ENCODE measurements at regions not wholly inside any gene's neighbourhood (a gene's known extent, or its start where the extent isn't known, plus 50 kb on each side); places are given as distances from the start of the nearest gene placed in this dataset.
"Not testable (repeated sequence)": the region's sequence is repeated elsewhere in the genome, so short reads cannot be mapped to it uniquely, and the experiment has no call there.

GRCh38 chr10:118873091-118873737 lies 118.4 kb upstream of the CACUL1 start:
- no peak overlapping the region for H3K4me3 ChIP-seq (ENCODE audit: low read depth, low read length)
- no peak for DNase-seq (ENCODE audit: low read depth)
- no peak for TF ChIP-seq CTCF (IDR thresholded peaks at IDR 0.05; ENCODE audit: control insufficient read depth, extremely low read depth, insufficient read depth)

GRCh38 chr10:118873738-118874105 lies 119.0 kb upstream of the CACUL1 start:
- H3K4me3 ChIP-seq (ENCODE audit: low read depth, low read length) = no peak overlapping the region
- TF ChIP-seq CTCF (IDR thresholded peaks at IDR 0.05; ENCODE audit: control insufficient read depth, extremely low read depth, insufficient read depth) = no peak
- DNase-seq (ENCODE audit: low read depth) = no peak

DNA sequence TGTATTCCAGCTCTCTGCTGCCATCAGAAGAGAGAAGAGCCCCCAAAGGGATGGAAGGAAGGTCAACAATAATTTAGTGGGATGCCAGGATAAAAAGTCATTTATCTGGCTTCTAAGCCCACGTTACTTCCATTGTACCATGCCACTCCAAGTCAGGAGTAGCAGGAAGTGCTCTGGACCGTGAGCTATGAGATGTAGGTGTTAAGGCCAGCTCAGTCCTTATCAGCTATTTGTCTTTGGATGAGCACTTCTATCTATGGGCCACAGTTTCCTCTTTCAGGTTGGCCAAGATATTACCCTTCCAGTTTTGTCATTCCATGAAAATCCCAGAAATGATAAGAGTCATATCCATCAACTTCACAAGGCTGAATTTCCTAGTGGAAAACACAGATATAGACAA lies 119.4 kb upstream of the CACUL1 start:
- no peak overlapping the region for H3K4me3 ChIP-seq (ENCODE audit: low read depth, low read length)
- TF ChIP-seq CTCF (IDR thresholded peaks at IDR 0.05; ENCODE audit: control insufficient read depth, extremely low read depth, insufficient read depth) = no peak
- DNase-seq (ENCODE audit: low read depth) = no peak

- H3K4me3 ChIP-seq (ENCODE audit: low read depth, low read length) = no peak overlapping the region
- TF ChIP-seq CTCF (IDR thresholded peaks at IDR 0.05; ENCODE audit: control insufficient read depth, extremely low read depth, insufficient read depth) = no peak
- no peak for DNase-seq (ENCODE audit: low read depth)
Measured at GRCh38 chr10:118875087-118875486, 120.3 kb upstream of the CACUL1 start.

DNA sequence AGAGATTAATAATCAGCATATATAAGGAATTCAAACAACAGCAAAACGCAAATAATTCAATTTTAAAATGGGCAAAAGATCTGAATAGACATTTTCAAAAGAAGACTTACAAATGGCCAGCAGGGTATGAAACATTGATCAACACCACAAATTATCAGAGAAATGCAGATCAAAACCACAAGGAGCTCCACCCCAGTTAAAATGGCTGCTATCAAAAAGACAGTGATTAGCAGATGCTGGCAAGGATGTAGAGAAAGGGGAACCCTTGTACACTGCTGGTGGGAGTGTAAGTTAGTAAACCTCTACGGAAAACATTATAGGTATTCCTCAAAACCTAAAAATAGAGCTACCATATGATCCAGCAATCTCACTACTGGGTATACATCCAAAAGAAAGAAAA lies 128.0 kb upstream of the CACUL1 start:
- no peak for DNase-seq (ENCODE audit: low read depth)
- no peak overlapping the region for H3K4me3 ChIP-seq (ENCODE audit: low read depth, low read length)
- TF ChIP-seq CTCF (IDR thresholded peaks at IDR 0.05; ENCODE audit: control insufficient read depth, extremely low read depth, insufficient read depth) = no peak

- TF ChIP-seq CTCF (IDR thresholded peaks at IDR 0.05; ENCODE audit: control insufficient read depth, extremely low read depth, insufficient read depth) = no peak
- H3K4me3 ChIP-seq (ENCODE audit: low read depth, low read length) = no peak overlapping the region
Measured at GRCh38 chr10:118892255-118892654, 137.3 kb upstream of the NANOS1 start.

DNA sequence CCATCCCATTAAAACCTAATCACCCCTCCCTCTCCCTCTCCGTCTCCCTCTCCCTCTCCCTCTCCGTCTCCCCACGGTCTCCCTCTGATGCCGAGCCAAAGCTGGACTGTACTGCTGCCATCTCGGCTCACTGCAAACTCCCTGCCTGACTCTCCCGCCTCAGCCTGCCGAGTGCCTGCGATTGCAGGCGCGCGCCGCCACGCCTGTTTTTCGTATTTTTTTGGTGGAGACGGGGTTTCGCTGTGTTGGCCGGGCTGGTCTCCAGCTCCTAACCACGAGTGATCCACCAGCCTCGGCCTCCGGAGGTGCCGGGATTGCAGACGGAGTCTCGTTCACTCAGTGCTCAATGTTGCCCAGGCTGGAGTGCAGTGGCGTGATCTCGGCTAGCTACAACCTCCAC lies 134.6 kb upstream of the NANOS1 start:
- H3K4me3 ChIP-seq (ENCODE audit: low read depth, low read length); DNase-seq (ENCODE audit: low read depth): not testable (repeated sequence)

More at GRCh38 chr10:118892255-118892654, 137.3 kb upstream of the NANOS1 start:
- no peak for DNase-seq (ENCODE audit: low read depth)

Data from LNCaP clone FGC (cell line).